GM19240 (cell line): ENCODE measurements at regions not wholly inside any gene's neighbourhood (a gene's known extent, or its start where the extent isn't known, plus 50 kb on each side); places are given as distances from the start of the nearest gene placed in this dataset.

ENCODE experiments used
- DNase-seq: peaks from one replicate; pipeline ENCODE4 v3.0.0; 2011; ENCODE audit warnings: low spot score; ENCODE audit not compliant: insufficient read length

DNA sequence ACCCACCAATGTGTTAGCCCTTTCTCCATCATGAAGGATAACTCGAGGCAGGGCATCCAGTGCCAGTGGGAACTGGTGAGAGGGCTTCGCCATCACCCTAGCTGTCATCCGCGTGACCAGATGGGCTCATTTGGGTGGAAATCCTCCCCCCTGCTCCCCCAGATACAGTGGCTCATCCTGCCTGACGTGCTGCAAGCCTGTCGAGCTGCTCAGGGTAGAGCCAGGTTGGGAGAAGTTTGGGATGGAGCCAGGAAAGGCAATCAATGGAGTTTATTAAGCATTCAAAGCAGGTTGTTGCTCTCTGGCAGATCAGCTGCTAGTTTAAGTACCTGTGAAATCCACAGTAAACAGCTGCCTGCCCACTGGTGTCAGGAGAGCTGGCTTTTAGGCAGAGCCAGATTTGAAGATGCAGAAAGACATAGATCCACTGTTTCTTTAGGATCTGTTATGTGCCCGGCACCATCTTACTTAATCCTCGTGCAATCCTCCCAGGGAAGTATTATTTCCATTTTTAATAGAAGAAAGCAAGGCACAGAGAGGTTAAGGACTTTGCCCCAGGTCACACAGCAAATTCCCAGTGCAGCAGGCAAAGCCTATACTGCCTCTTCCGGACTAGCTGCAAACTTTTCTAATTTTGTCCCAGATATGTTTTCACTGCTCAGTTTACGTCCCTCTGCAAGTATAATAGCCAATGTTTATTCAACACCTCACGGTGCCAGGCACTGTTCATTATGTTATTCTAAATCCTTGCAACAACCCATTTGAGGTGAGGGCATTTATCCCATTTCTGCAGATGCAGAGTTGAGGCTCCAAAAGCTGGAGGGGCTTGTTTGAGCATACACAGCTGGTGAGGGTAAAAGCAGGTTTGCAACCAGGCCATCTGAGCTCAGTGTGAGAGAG, 54.1 kb upstream of the KCNG1 start:
- DNase-seq, result no peak

DNA sequence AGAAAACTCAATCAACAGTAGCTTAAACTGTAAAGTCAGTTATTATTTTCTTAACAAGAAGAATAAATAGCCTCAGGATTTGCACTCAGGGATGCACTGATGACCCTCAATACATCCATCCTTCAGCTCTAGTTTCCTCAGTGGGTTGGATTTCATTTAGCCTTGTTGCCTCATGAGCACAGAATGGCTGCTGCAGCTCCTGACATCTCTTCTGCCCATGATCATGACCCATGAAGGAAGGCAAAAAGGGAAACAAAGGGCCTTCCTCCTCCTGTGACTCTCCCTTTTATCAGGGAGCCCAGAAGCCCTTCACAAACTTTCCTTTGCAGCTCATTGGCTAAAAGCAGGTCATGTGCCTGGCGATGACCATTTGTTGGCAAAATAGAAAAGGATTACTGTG, 51.2 kb upstream of the KCNG1 start:
- DNase-seq, result no peak
